ENCODE measurements at regions not wholly inside any gene's neighbourhood (a gene's known extent, or its start where the extent isn't known, plus 50 kb on each side); places are given as distances from the start of the nearest gene placed in this dataset.

DNA sequence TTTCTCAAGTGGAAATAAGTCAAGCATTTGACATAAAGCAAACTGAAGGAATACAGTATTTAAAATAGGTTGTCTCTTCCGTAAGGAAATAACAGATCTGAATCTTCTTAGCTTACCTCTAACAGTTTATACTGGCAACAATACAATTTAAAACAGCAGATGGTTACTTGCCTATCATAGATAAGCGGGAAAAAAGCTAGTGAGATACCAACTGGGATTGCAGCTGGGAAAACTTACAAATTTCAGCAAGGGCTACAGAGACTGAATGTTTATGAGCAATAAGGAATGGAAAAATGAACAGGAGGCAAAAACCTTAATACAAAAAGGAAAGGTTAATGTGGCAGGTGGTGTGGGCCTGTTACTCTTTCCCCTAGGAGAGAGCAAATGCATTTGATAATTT is 220.0 kb downstream of the RASSF9 start:
- TF ChIP-seq, protein P1, sequence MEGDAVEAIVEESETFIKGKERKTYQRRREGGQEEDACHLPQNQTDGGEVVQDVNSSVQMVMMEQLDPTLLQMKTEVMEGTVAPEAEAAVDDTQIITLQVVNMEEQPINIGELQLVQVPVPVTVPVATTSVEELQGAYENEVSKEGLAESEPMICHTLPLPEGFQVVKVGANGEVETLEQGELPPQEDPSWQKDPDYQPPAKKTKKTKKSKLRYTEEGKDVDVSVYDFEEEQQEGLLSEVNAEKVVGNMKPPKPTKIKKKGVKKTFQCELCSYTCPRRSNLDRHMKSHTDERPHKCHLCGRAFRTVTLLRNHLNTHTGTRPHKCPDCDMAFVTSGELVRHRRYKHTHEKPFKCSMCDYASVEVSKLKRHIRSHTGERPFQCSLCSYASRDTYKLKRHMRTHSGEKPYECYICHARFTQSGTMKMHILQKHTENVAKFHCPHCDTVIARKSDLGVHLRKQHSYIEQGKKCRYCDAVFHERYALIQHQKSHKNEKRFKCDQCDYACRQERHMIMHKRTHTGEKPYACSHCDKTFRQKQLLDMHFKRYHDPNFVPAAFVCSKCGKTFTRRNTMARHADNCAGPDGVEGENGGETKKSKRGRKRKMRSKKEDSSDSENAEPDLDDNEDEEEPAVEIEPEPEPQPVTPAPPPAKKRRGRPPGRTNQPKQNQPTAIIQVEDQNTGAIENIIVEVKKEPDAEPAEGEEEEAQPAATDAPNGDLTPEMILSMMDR (IDR thresholded peaks at IDR 0.05; ENCODE audit: extremely low read depth, insufficient read depth, missing control alignments) = no peak
- no peak for DNase-seq (ENCODE audit: low spot score)
- in situ Hi-C loops (cut with MboI; ENCODE audit: low pct_unique_long_range_greater_than_20kb, low sequenced_read_pairs, unreplicated experiment) = no loop called here

DNA sequence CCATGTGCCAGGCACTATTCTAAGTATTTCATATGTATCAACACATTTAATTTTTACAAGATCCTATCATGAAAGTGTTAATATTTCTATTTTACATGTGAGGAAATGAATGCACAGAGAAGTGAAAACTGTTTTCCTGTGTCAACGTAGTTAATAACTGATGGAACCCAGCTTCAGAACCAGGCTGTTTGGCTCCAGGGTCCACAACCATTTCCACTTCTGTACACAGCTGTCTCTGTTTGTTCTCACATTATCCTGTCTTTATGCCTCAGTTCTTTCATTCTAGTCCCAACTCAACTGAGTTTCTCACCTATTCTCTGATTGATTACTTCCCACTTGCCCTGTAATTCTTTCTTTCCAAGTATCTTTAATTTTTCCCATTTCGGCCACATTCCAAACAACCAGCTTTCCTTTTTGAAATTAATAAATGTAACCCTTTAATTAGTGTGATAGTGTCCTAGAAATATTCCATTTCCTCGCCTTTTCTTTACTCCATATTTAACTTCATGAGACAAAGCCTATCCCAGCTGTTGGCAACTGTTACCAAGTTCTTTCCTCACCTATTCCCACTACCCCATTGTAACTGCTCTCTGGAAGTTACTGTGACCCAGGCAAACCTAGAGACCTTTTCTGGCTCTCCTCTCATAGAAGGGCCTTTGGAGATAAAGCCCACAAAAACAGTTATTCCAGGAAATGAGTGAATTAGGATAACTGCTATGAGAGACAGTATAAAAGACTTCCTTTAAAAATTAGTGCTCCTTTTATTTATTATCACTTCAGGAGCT is 218.7 kb downstream of the RASSF9 start:
- in situ Hi-C loops (cut with MboI; ENCODE audit: low pct_unique_long_range_greater_than_20kb, low sequenced_read_pairs, unreplicated experiment) = no loop called here
- TF ChIP-seq, protein P1 (IDR thresholded peaks at IDR 0.05; ENCODE audit: extremely low read depth, insufficient read depth, missing control alignments) = no peak
- no peak for DNase-seq (ENCODE audit: low spot score)

GRCh38 chr12:85621041-85621440 is 215.2 kb downstream of the RASSF9 start:
- TF ChIP-seq, protein P1 (IDR thresholded peaks at IDR 0.05; ENCODE audit: extremely low read depth, insufficient read depth, missing control alignments) = no peak
- in situ Hi-C loops (cut with MboI; ENCODE audit: low pct_unique_long_range_greater_than_20kb, low sequenced_read_pairs, unreplicated experiment) = no loop called here
- no peak for DNase-seq (ENCODE audit: low spot score)

DNA sequence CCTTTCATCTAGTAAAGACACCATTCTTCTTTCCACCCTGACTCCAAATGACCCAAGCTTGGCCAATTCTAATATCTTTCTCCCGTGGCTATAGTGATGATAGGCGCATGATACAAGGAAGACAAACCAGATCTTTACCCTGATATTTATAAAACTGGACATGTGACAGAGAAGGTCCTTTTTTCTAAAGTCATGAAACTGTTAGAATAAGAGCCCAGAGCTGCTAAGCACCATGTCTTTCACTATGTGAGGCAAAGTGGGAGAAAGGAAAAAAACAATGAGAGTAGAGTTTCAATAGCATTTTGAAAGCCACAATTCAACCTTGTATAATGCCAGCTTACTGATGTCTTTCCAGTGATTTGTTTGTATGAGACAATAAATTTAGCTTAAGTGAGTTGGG is 212.4 kb downstream of the RASSF9 start:
- in situ Hi-C loops (cut with MboI; ENCODE audit: low pct_unique_long_range_greater_than_20kb, low sequenced_read_pairs, unreplicated experiment) = no loop called here
- no peak for DNase-seq (ENCODE audit: low spot score)
- TF ChIP-seq, protein P1 (IDR thresholded peaks at IDR 0.05; ENCODE audit: extremely low read depth, insufficient read depth, missing control alignments) = no peak

DNA sequence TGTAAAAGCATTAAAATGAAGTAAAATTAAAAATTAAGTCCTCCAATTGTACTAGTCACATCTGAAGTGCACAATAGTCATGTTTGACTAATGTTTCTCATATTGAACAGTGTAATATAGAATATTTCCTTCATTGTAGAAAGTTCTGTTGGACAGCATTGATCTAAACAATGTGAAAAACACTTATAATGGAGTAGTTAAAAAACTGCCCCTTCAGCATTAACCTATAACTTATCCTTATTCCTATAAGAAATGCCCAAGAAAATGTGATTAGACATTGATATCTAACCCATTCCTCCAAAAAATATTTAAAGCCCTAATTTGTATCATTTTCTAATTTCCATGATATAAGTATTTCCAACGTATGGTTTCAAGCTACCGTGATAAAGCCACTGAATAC is 210.7 kb downstream of the RASSF9 start:
- DNase-seq (ENCODE audit: low spot score) = no peak
- in situ Hi-C loops (cut with MboI; ENCODE audit: low pct_unique_long_range_greater_than_20kb, low sequenced_read_pairs, unreplicated experiment) = no loop called here
- TF ChIP-seq, protein P1 (IDR thresholded peaks at IDR 0.05; ENCODE audit: extremely low read depth, insufficient read depth, missing control alignments) = no peak

GRCh38 chr12:85626001-85626783 is 210.0 kb downstream of the RASSF9 start:
- in situ Hi-C loops (cut with MboI; ENCODE audit: low pct_unique_long_range_greater_than_20kb, low sequenced_read_pairs, unreplicated experiment) = no loop called here
- DNase-seq (ENCODE audit: low spot score) = no peak
- TF ChIP-seq, protein P1 (IDR thresholded peaks at IDR 0.05; ENCODE audit: extremely low read depth, insufficient read depth, missing control alignments) = no peak
